Loucy (cell line): ENCODE measurements at regions not wholly inside any gene's neighbourhood (a gene's known extent, or its start where the extent isn't known, plus 50 kb on each side); places are given as distances from the start of the nearest gene placed in this dataset.
"Not testable (repeated sequence)": the region's sequence is repeated elsewhere in the genome, so short reads cannot be mapped to it uniquely, and the experiment has no call there.

Source experiments
- H2AFZ ChIP-seq: fragments of 200-600 bp; sonication (generic); 2 replicates; pipeline ENCODE4 v1.6.0; 2016; ENCODE audit warnings: antibody characterized with exemption, mild to moderate bottlenecking, low read length, moderate library complexity
- H3F3A ChIP-seq: fragments of 200-600 bp; 2 replicates; pipeline ENCODE4 v1.6.0; 2016; ENCODE audit warnings: antibody characterized with exemption, low read depth, mild to moderate bottlenecking
- H3K27me3 ChIP-seq: fragments of 200-600 bp; sonication (generic); 2 replicates; pipeline ENCODE4 v1.6.1; 2014; ENCODE audit warnings: low read length, mild to moderate bottlenecking; ENCODE audit not compliant: insufficient read depth, poor library complexity, severe bottlenecking
- H3K36me3 ChIP-seq: fragments of 200-600 bp; sonication (generic); 2 replicates; pipeline ENCODE4 v1.6.1; 2016; ENCODE audit warnings: low read length; ENCODE audit not compliant: insufficient read depth
- H3K4me1 ChIP-seq: fragments of 200-600 bp; sonication (generic); 2 replicates; pipeline ENCODE4 v1.5.1; 2014; ENCODE audit warnings: low read length, mild to moderate bottlenecking; ENCODE audit not compliant: insufficient read depth, poor library complexity, severe bottlenecking
- H3K4me2 ChIP-seq: fragments of 200-600 bp; sonication (generic); 2 replicates; pipeline ENCODE4 v1.6.0; 2014; ENCODE audit warnings: antibody characterized with exemption, low read length, low read depth, mild to moderate bottlenecking; ENCODE audit not compliant: poor library complexity, severe bottlenecking
- H3K4me3 ChIP-seq: fragments of 200-600 bp; sonication (generic); 2 replicates; pipeline ENCODE4 v1.5.1; 2014; ENCODE audit warnings: low read length, mild to moderate bottlenecking, mixed read lengths; ENCODE audit not compliant: poor library complexity, severe bottlenecking
- H3K79me2 ChIP-seq: fragments of 200-600 bp; sonication (generic); 2 replicates; pipeline ENCODE4 v1.6.1; 2014; ENCODE audit warnings: low read length; ENCODE audit not compliant: insufficient read depth
- H3K9ac ChIP-seq: fragments of 200-600 bp; sonication (generic); 2 replicates; pipeline ENCODE4 v1.6.0; 2014; ENCODE audit warnings: mild to moderate bottlenecking, low read depth, low read length, moderate library complexity; ENCODE audit not compliant: poor library complexity, severe bottlenecking
- H3K9me2 ChIP-seq: fragments of 200-600 bp; sonication (generic); replicated peaks from 2 replicates; pipeline ENCODE4 v1.6.1; 2016; ENCODE audit warnings: low read depth, low read length, mixed read lengths
- H3K9me3 ChIP-seq: fragments of 200-600 bp; sonication (generic); 2 replicates; pipeline ENCODE4 v1.6.1; 2014; ENCODE audit warnings: mild to moderate bottlenecking, antibody characterized with exemption, low read length, low read depth; ENCODE audit not compliant: insufficient read depth
- H4K20me1 ChIP-seq: fragments of 200-600 bp; sonication (generic); 2 replicates; pipeline ENCODE4 v1.6.0; 2014; ENCODE audit warnings: antibody characterized with exemption, low read length, mild to moderate bottlenecking; ENCODE audit not compliant: insufficient read depth, poor library complexity, severe bottlenecking
- EZH2phosphoT487 ChIP-seq: fragments of 200-600 bp; IDR thresholded peaks from 2 replicates; pipeline ENCODE4 v1.6.1; 2018; ENCODE audit warnings: antibody characterized with exemption, mild to moderate bottlenecking, moderate library complexity, borderline replicate concordance
- TF ChIP-seq, protein P1 (sequence below): fragments of 200-600 bp; sonication (generic); conservative IDR thresholded peaks from 2 replicates; pipeline ENCODE4 v1.5.1; 2014; ENCODE audit warnings: mild to moderate bottlenecking, antibody characterized with exemption, low read length

DNA sequence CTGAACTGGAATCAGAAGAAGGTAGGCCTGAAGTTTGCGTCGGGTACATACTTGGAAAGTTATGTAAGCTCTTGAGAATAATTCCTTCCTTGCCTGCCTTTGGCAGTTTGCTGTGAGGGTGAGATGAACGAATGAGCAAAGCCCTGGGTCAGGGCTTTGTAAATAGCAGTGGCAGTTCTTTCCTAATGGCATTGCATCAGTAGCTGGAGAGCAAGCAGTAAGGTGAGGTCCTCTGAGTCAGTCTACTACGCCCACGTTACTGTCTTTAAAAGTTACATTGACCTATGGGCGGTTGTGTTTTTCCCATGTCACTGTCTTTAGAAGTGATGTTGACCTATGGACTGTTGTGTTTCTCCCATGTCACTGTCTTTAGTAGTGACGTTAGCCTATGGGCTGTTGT is 179.1 kb upstream of the E2F8 start:
- no peaks in the 10 kb centered on the region for H3K27me3 ChIP-seq
- H3F3A ChIP-seq = no peaks in the 10 kb centered on the region
- H2AFZ ChIP-seq = no peak overlapping the region
- H3K36me3 ChIP-seq = no peaks in the 10 kb centered on the region
- H3K9me3 ChIP-seq = no peaks in the 10 kb centered on the region
- H3K9ac ChIP-seq = no peak overlapping the region
- H3K4me2 ChIP-seq = no peak overlapping the region
- H3K79me2 ChIP-seq = no peaks in the 10 kb centered on the region
- no peaks in the 10 kb centered on the region for H4K20me1 ChIP-seq
- TF ChIP-seq EZH2phosphoT487 = no peak
- TF ChIP-seq, protein P1, sequence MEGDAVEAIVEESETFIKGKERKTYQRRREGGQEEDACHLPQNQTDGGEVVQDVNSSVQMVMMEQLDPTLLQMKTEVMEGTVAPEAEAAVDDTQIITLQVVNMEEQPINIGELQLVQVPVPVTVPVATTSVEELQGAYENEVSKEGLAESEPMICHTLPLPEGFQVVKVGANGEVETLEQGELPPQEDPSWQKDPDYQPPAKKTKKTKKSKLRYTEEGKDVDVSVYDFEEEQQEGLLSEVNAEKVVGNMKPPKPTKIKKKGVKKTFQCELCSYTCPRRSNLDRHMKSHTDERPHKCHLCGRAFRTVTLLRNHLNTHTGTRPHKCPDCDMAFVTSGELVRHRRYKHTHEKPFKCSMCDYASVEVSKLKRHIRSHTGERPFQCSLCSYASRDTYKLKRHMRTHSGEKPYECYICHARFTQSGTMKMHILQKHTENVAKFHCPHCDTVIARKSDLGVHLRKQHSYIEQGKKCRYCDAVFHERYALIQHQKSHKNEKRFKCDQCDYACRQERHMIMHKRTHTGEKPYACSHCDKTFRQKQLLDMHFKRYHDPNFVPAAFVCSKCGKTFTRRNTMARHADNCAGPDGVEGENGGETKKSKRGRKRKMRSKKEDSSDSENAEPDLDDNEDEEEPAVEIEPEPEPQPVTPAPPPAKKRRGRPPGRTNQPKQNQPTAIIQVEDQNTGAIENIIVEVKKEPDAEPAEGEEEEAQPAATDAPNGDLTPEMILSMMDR = no peak
- H3K4me1 ChIP-seq = no peaks in the 10 kb centered on the region
- H3K9me2 ChIP-seq = no peaks in the 10 kb centered on the region
- no peak overlapping the region for H3K4me3 ChIP-seq

GRCh38 chr11:19419021-19419750 is 178.4 kb upstream of the E2F8 start:
- Histone ChIP-seq H3K4me1 (no peaks in the 10 kb centered on the region), H2AFZ (no peak overlapping the region), H4K20me1 (no peaks in the 10 kb centered on the region), H3K79me2 (no peaks in the 10 kb centered on the region), H3K36me3 (no peaks in the 10 kb centered on the region), H3K9ac (no peak overlapping the region), H3K9me2 (no peaks in the 10 kb centered on the region), H3K4me3 (no peak overlapping the region), H3K9me3 (no peaks in the 10 kb centered on the region), H3F3A (no peaks in the 10 kb centered on the region), H3K4me2 (no peak overlapping the region), H3K27me3 (no peaks in the 10 kb centered on the region)
- TF ChIP-seq, protein P1 = no peak
- no peak for TF ChIP-seq EZH2phosphoT487

- Histone ChIP-seq H2AFZ (no peak overlapping the region), H3K4me1 (no peaks in the 10 kb centered on the region), H3K4me2 (no peak overlapping the region), H3K9me3 (no peaks in the 10 kb centered on the region), H4K20me1 (no peaks in the 10 kb centered on the region), H3K36me3 (no peaks in the 10 kb centered on the region), H3K79me2 (no peaks in the 10 kb centered on the region), H3K9ac (no peak overlapping the region), H3F3A (no peaks in the 10 kb centered on the region), H3K9me2 (no peaks in the 10 kb centered on the region), H3K27me3 (no peaks in the 10 kb centered on the region), H3K4me3 (no peak overlapping the region)
- no peak for TF ChIP-seq EZH2phosphoT487
- TF ChIP-seq, protein P1 = no peak
Observed at GRCh38 chr11:19418221-19418620, 177.5 kb upstream of the E2F8 start.

- H4K20me1 ChIP-seq, H3K9me2 ChIP-seq, H3K79me2 ChIP-seq, H3K36me3 ChIP-seq, H3K9ac ChIP-seq, H3K4me1 ChIP-seq, H3F3A ChIP-seq, H2AFZ ChIP-seq, H3K9me3 ChIP-seq, H3K27me3 ChIP-seq, H3K4me2 ChIP-seq, H3K4me3 ChIP-seq: not testable (repeated sequence)
Observed at GRCh38 chr11:19412070-19412469, 171.3 kb upstream of the E2F8 start.
